HepG2 (cell line): ENCODE measurements at regions not wholly inside any gene's neighbourhood (a gene's known extent, or its start where the extent isn't known, plus 50 kb on each side); places are given as distances from the start of the nearest gene placed in this dataset.
A peak's percentile ranks its signal among the peaks of the same experiment; 100 is the strongest.

Experiments used
- ATAC-seq: fragments of 200-7000 bp; cut with Tn5 transposase; 3 replicates; pipeline ENCODE4 v1.9.1; 2020; ENCODE audit warnings: mild to moderate bottlenecking, moderate library complexity
- BruUV-seq: library from RNA; stranded (reverse); fragments of 400-500 nt; replicated peaks from 2 replicates; lab custom pipeline; 2021; lab: Mats Ljungman, UMichigan
- CTCF ChIA-PET: fragments of 300-600 bp; formaldehyde crosslinking; extraction: SDS; loops from one replicate; lab custom pipeline; 2021; ENCODE audit warnings: low total read pairs, inconsistent platforms, low intra/inter-chr PET ratio; lab: Yijun Ruan, JAX
- POLR2A ChIA-PET: fragments of 350-600 bp; sonication (Branson Sonifier 250); formaldehyde crosslinking; loops from one replicate; lab custom pipeline; 2020; ENCODE audit warnings: antibody characterized with exemption, inconsistent platforms; lab: Yijun Ruan, JAX
- DNase-seq: peaks from one replicate; pipeline ENCODE4 v3.0.0-alpha.2; 2015; ENCODE audit warnings: low spot score
- FAIRE-seq: peaks from 3 replicates; lab custom pipeline; 2011; peaks lifted over from hg19 to GRCh38; lab: Jason Lieb, UNC
- H2AFZ ChIP-seq: one replicate; pipeline ENCODE4 v1.6.1; 2011; ENCODE audit warnings: low read length, inconsistent platforms
- H3K27ac ChIP-seq: fragments of 300-600 bp; 3 replicates; pipeline ENCODE4 v1.8.0; 2011; ENCODE audit warnings: mixed run types, mild to moderate bottlenecking, mixed read lengths, low read length, inconsistent platforms; ENCODE audit not compliant: insufficient read depth; ENCODE audit errors: extremely low read length
- H3K27me3 ChIP-seq, 2 experiments: fragments of 200-600 bp in 1 of 2; 2 replicates in 1 of 2; 3 replicates in 1 of 2; pipeline versions ENCODE4 v1.6.0 to v1.8.0; 2011; ENCODE audit warnings: low read length in 2 of 2, mild to moderate bottlenecking in 2 of 2, moderate library complexity in 2 of 2, inconsistent platforms in 1 of 2; ENCODE audit not compliant: insufficient read depth in 2 of 2, control insufficient read depth in 1 of 2
- H3K36me3 ChIP-seq, 2 experiments: fragments of 200-600 bp in 1 of 2; replicated peaks in 1 of 2; 2 replicates in 1 of 2; 3 replicates in 1 of 2; pipeline versions ENCODE4 v1.5.1 to v1.8.0; 2011; ENCODE audit warnings: low read length in 2 of 2, inconsistent platforms in 1 of 2; ENCODE audit not compliant: insufficient read depth in 2 of 2, control insufficient read depth in 1 of 2
- H3K4me1 ChIP-seq: 2 replicates; pipeline ENCODE4 v1.5.1; 2012; ENCODE audit warnings: low read length, inconsistent platforms; ENCODE audit not compliant: insufficient read depth
- H3K4me2 ChIP-seq: 2 replicates; pipeline ENCODE4 v1.6.0; 2011; ENCODE audit warnings: low read depth, low read length, inconsistent platforms
- H3K4me3 ChIP-seq, 3 experiments: fragments of 200-600 bp in 1 of 3; sonication (generic), shearing (Covaris generic) in 1 of 3; replicated peaks in 1 of 3; 2 replicates each; pipeline ENCODE4 v1.5.1; 2011 to 2016; ENCODE audit warnings: low read length in 3 of 3, inconsistent platforms in 2 of 3, low read depth in 2 of 3, mild to moderate bottlenecking in 2 of 3, control low read depth in 1 of 3, mixed read lengths in 1 of 3; ENCODE audit not compliant: insufficient read depth in 1 of 3
- H3K79me2 ChIP-seq: one replicate; pipeline ENCODE4 v1.6.1; 2011; ENCODE audit warnings: low read length, inconsistent platforms; ENCODE audit not compliant: insufficient read depth
- H3K9ac ChIP-seq: 2 replicates; pipeline ENCODE4 v1.6.0; 2011; ENCODE audit warnings: mild to moderate bottlenecking, low read depth, low read length, inconsistent platforms; ENCODE audit not compliant: insufficient read depth
- H3K9me3 ChIP-seq: 2 replicates; pipeline ENCODE4 v1.5.1; 2012; ENCODE audit warnings: mild to moderate bottlenecking, low read length
- H4K20me1 ChIP-seq: 2 replicates; pipeline ENCODE4 v1.6.0; 2011; ENCODE audit warnings: inconsistent platforms, mild to moderate bottlenecking, low read length, moderate library complexity; ENCODE audit not compliant: insufficient read depth
- DR1 ChIP-seq: sonication (generic); formaldehyde crosslinking; IDR thresholded peaks from 2 replicates; pipeline ENCODE4 v1.8.0; 2021; ENCODE audit warnings: mild to moderate bottlenecking, missing genetic modification reagents, inconsistent platforms
- FOXJ3 ChIP-seq: sonication (generic); formaldehyde crosslinking; IDR thresholded peaks from 2 replicates; pipeline ENCODE4 v1.4.0; 2020; ENCODE audit warnings: missing genetic modification reagents, mild to moderate bottlenecking, borderline replicate concordance
- HES4 ChIP-seq: sonication (generic); formaldehyde crosslinking; IDR thresholded peaks from 2 replicates; pipeline ENCODE4 v1.9.0; 2021; ENCODE audit warnings: mild to moderate bottlenecking, missing genetic modification reagents, borderline replicate concordance
- MED1 ChIP-seq: sonication (generic); formaldehyde crosslinking; IDR thresholded peaks from 2 replicates; pipeline ENCODE4 v1.4.0; 2020; ENCODE audit warnings: missing genetic modification reagents
- MYC ChIP-seq: sonication (generic); formaldehyde crosslinking; IDR thresholded peaks from 2 replicates; pipeline ENCODE4 v1.9.0; 2021; ENCODE audit warnings: missing genetic modification reagents, borderline replicate concordance
- PAF1 ChIP-seq: IDR thresholded peaks from 2 replicates; pipeline ENCODE4 v1.6.1; 2016; ENCODE audit warnings: missing genetic modification reagents, missing compliant biosample characterization
- PAWR ChIP-seq: sonication (generic); formaldehyde crosslinking; IDR thresholded peaks from 2 replicates; pipeline ENCODE4 v1.4.0; 2020; ENCODE audit warnings: missing genetic modification reagents, mild to moderate bottlenecking, borderline replicate concordance
- PHB2 ChIP-seq: fragments of 450-650 bp; IDR thresholded peaks from 2 replicates; pipeline ENCODE4 v1.6.1; 2018; ENCODE audit not compliant: partially characterized antibody
- SMAD1 ChIP-seq: sonication (generic); formaldehyde crosslinking; IDR thresholded peaks from 2 replicates; pipeline ENCODE4 v1.4.0; 2020; ENCODE audit warnings: missing genetic modification reagents, low read depth, mild to moderate bottlenecking, borderline replicate concordance
- SP5 ChIP-seq: IDR thresholded peaks from 2 replicates; pipeline ENCODE4 v1.6.1; 2016; ENCODE audit warnings: low read depth, borderline replicate concordance
- TBX2 ChIP-seq: sonication (generic); formaldehyde crosslinking; IDR thresholded peaks from 2 replicates; pipeline ENCODE4 v1.5.0; 2020; ENCODE audit warnings: missing genetic modification reagents, mild to moderate bottlenecking, borderline replicate concordance
- THAP8 ChIP-seq: sonication (generic); formaldehyde crosslinking; IDR thresholded peaks from 2 replicates; pipeline ENCODE4 v1.5.1; 2020; ENCODE audit warnings: missing genetic modification reagents, mild to moderate bottlenecking, borderline replicate concordance
- ZNF121 ChIP-seq: sonication (generic); formaldehyde crosslinking; IDR thresholded peaks from 2 replicates; pipeline ENCODE4 v1.5.0; 2020; ENCODE audit warnings: mild to moderate bottlenecking, missing genetic modification reagents
- ZNF629 ChIP-seq: sonication (generic); formaldehyde crosslinking; conservative IDR thresholded peaks from 2 replicates; pipeline ENCODE4 v1.5.0; 2020; ENCODE audit warnings: missing genetic modification reagents
- WGBS: methylation state at CpG from one replicate; pipeline ENCODE4 v1.1.6; 2017; ENCODE audit warnings: low lambda C conversion rate; 5-methylcytosine and 5-hydroxymethylcytosine counted together
- in situ Hi-C: cut with HindIII; loops from 2 replicates; pipeline ENCODE4 v1.10.0; 2017; ENCODE audit warnings: low pct_unique_long_range_greater_than_20kb; ENCODE audit not compliant: extremely low pct_ligation_motif_present
- intact Hi-C: fragments of 100-400 bp; cut with micrococcal nuclease; formaldehyde crosslinking; loops from one replicate; pipeline ENCODE4 v1.10.0; 2022; ENCODE audit not compliant: unreplicated experiment
- TF ChIP-seq, protein P1 (sequence below): sonication (generic); formaldehyde crosslinking; IDR thresholded peaks from 2 replicates; pipeline ENCODE4 v1.4.0; 2020; ENCODE audit warnings: missing genetic modification reagents

GRCh38 chrX:39771089-39771488 is 326.7 kb downstream of the BCOR start:
- no TSS peak for BruUV-seq
- DNase-seq (no peak), FAIRE-seq (no peak), ATAC-seq (no peak)
- POLR2A ChIA-PET = no interaction called here
- Histone ChIP-seq H3K27ac (no peak overlapping the region), H3K27me3 (peaks cover 0 to 8% of the 10 kb centered on the region in 2 experiments; a peak in 2 of 5 replicates), H2AFZ (no peak overlapping the region), H3K4me2 (no peak overlapping the region), H3K36me3 (no peaks in the 10 kb centered on the region), H3K4me3 (no peak overlapping the region), H3K4me1 (peaks cover 38% of the 10 kb centered on the region), H3K9ac (no peak overlapping the region), H4K20me1 (no peaks in the 10 kb centered on the region), H3K79me2 (no peaks in the 10 kb centered on the region), H3K9me3 (no peaks in the 10 kb centered on the region)
- 100% methylated on average over 1 of the region's 5 CpGs for WGBS
- intact Hi-C loops (loop anchor here (5.0 kb wide), 1 partner anchor 39 kb away; no protein-coding TSS in a partner anchor), in situ Hi-C loops (no loop called here)
- TF ChIP-seq ZNF629 (CRISPR knock-in tag) (peak; percentile 47; the same call in 1 of the 2 replicates), PHB2 (no peak)
- CTCF ChIA-PET = no interaction called here

GRCh38 chrX:39772057-39772832 is 325.5 kb downstream of the BCOR start:
- no TSS peak for BruUV-seq
- 0% methylated on average over 10 of the region's 21 CpGs for WGBS
- TF ChIP-seq THAP8 (CRISPR knock-in tag) (no peak), MED1 (CRISPR knock-in tag) (peak; percentile 44), MYC (CRISPR knock-in tag) (no peak; the same call in 1 of the 2 replicates), DR1 (CRISPR knock-in tag) (no peak), HES4 (CRISPR knock-in tag) (no peak), ZNF121 (no peak), TBX2 (CRISPR knock-in tag) (peak; percentile 89), SMAD1 (CRISPR knock-in tag) (no peak), SP5 (CRISPR knock-in tag) (peak; percentile 44; the same call in 1 of the 2 replicates), PAWR (CRISPR knock-in tag) (no peak), PAF1 (CRISPR knock-in tag) (no peak), FOXJ3 (CRISPR knock-in tag) (peak; percentile 54; the same call in 1 of the 2 replicates)
- TF ChIP-seq, protein P1, sequence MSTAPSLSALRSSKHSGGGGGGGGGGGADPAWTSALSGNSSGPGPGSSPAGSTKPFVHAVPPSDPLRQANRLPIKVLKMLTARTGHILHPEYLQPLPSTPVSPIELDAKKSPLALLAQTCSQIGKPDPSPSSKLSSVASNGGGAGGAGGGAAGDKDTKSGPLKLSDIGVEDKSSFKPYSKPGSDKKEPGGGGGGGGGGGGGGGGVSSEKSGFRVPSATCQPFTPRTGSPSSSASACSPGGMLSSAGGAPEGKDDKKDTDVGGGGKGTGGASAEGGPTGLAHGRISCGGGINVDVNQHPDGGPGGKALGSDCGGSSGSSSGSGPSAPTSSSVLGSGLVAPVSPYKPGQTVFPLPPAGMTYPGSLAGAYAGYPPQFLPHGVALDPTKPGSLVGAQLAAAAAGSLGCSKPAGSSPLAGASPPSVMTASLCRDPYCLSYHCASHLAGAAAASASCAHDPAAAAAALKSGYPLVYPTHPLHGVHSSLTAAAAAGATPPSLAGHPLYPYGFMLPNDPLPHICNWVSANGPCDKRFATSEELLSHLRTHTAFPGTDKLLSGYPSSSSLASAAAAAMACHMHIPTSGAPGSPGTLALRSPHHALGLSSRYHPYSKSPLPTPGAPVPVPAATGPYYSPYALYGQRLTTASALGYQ (CRISPR knock-in tag) = 0 out of 2 replicates have a peak, but pooled peaks have one; percentile 38

More at GRCh38 chrX:39772057-39772832, 325.5 kb downstream of the BCOR start:
- POLR2A ChIA-PET = interaction anchor here (1.2 to 1.4 kb wide), 2 partner anchors 242 to 384 kb away, joined by 3 to 7 read pairs; no protein-coding TSS in a partner anchor
- peak overlapping the region; percentile 44 for H3K27ac ChIP-seq
- H4K20me1 ChIP-seq = no peaks in the 10 kb centered on the region
- ATAC-seq (peak; percentile 89), DNase-seq (peak; percentile 81), FAIRE-seq (peak; percentile 56)
- intact Hi-C loops = loop anchor here (5.0 kb wide), 1 partner anchor 40 kb away; no protein-coding TSS in a partner anchor
- no peaks in the 10 kb centered on the region for H3K9me3 ChIP-seq
- peaks cover 0 to 8% of the 10 kb centered on the region in 2 experiments; a peak in 1 of 5 replicates for H3K27me3 ChIP-seq
- CTCF ChIA-PET = no interaction called here
- peak overlapping the region; percentile 64 for H3K4me2 ChIP-seq
- H3K9ac ChIP-seq = no peak overlapping the region
- H3K36me3 ChIP-seq = no peaks in the 10 kb centered on the region
- no peaks in the 10 kb centered on the region for H3K79me2 ChIP-seq
- H3K4me3 ChIP-seq = peak overlapping the region in 1 of 3 experiments; percentile 40; a peak in 2 of 6 replicates
- in situ Hi-C loops = no loop called here
- H2AFZ ChIP-seq = no peak overlapping the region
- peaks cover 38% of the 10 kb centered on the region for H3K4me1 ChIP-seq
